SK-N-SH treated with all-trans-retinoic acid at 6 μM for 48 hours (cell line): ENCODE measurements at regions not wholly inside any gene's neighbourhood (a gene's known extent, or its start where the extent isn't known, plus 50 kb on each side); places are given as distances from the start of the nearest gene placed in this dataset.

Experiments
- ATAC-seq: fragments of 200-7000 bp; cut with Tn5 transposase; 3 replicates; pipeline ENCODE4 v1.9.1; 2020; ENCODE audit warnings: mild to moderate bottlenecking, moderate library complexity
- BACH2 ChIP-seq: fragments of 250-450 bp; sonication (Bioruptor Pico); IDR thresholded peaks from 2 replicates; pipeline ENCODE4 v1.9.0; 2021; ENCODE audit warnings: mild to moderate bottlenecking, borderline replicate concordance
- CSDC2 ChIP-seq: fragments of 250-450 bp; sonication (Bioruptor Pico); IDR thresholded peaks from 2 replicates; pipeline ENCODE4 v1.5.0; 2020; ENCODE audit warnings: mild to moderate bottlenecking, moderate library complexity
- ESRRG ChIP-seq: fragments of 250-450 bp; sonication (Bioruptor Pico); IDR thresholded peaks from 2 replicates; pipeline ENCODE4 v1.6.1; 2021; ENCODE audit warnings: mild to moderate bottlenecking
- GLIS3 ChIP-seq: fragments of 250-450 bp; sonication (Bioruptor Pico); IDR thresholded peaks from 2 replicates; pipeline ENCODE4 v1.5.0; 2020; ENCODE audit warnings: mild to moderate bottlenecking, moderate library complexity
- ISL1 ChIP-seq: fragments of 250-450 bp; sonication (Bioruptor Pico); IDR thresholded peaks from 2 replicates; pipeline ENCODE4 v2.1.2; 2022; ENCODE audit warnings: mild to moderate bottlenecking, moderate library complexity
- OSR1 ChIP-seq: fragments of 250-450 bp; sonication (Bioruptor Pico); IDR thresholded peaks from 2 replicates; pipeline ENCODE4 v1.8.0; 2022; ENCODE audit warnings: moderate library complexity, mild to moderate bottlenecking, inconsistent platforms
- PPARA ChIP-seq: fragments of 250-450 bp; sonication (Bioruptor Pico); IDR thresholded peaks from 2 replicates; pipeline ENCODE4 v1.5.0; 2020; ENCODE audit warnings: mild to moderate bottlenecking, borderline replicate concordance
- RARB ChIP-seq: fragments of 250-450 bp; sonication (Bioruptor Pico); IDR thresholded peaks from 2 replicates; pipeline ENCODE4 v1.8.0; 2021; ENCODE audit warnings: mild to moderate bottlenecking, moderate library complexity
- SNAI2 ChIP-seq: fragments of 250-450 bp; sonication (Bioruptor Pico); IDR thresholded peaks from 2 replicates; pipeline ENCODE4 v1.5.0; 2020; ENCODE audit warnings: mild to moderate bottlenecking, moderate library complexity
- ZFP3 ChIP-seq: fragments of 250-450 bp; sonication (Bioruptor Pico); IDR thresholded peaks from 2 replicates; pipeline ENCODE4 v1.5.0; 2020; ENCODE audit warnings: mild to moderate bottlenecking, moderate library complexity
- ZFP30 ChIP-seq: fragments of 450-650 bp; formaldehyde crosslinking; IDR thresholded peaks from 2 replicates; pipeline ENCODE4 v1.5.0; 2022; ENCODE audit warnings: mild to moderate bottlenecking, moderate library complexity
- ZNF565 ChIP-seq: fragments of 450-650 bp; formaldehyde crosslinking; conservative IDR thresholded peaks from 2 replicates; pipeline ENCODE4 v1.5.0; 2020; ENCODE audit warnings: low read depth, mild to moderate bottlenecking, moderate library complexity
- ZNF8 ChIP-seq: fragments of 450-650 bp; formaldehyde crosslinking; IDR thresholded peaks from 2 replicates; pipeline ENCODE4 v1.5.0; 2020; ENCODE audit warnings: mild to moderate bottlenecking, moderate library complexity
- TF ChIP-seq, protein P1 (sequence below): fragments of 250-450 bp; sonication (Bioruptor Pico); IDR thresholded peaks from 2 replicates; pipeline ENCODE4 v1.8.0; 2020; ENCODE audit warnings: mild to moderate bottlenecking, moderate library complexity, borderline replicate concordance
- TF ChIP-seq, protein P2 (sequence below): fragments of 250-450 bp; sonication (Bioruptor Pico); IDR thresholded peaks from 2 replicates; pipeline ENCODE4 v1.5.1; 2021; ENCODE audit warnings: mild to moderate bottlenecking, moderate library complexity
- TF ChIP-seq, protein P3 (sequence below): fragments of 250-450 bp; sonication (Bioruptor Pico); IDR thresholded peaks from 2 replicates; pipeline ENCODE4 v1.8.0; 2021; ENCODE audit warnings: low read depth, mild to moderate bottlenecking, moderate library complexity, borderline replicate concordance
- TF ChIP-seq, protein P4 (sequence below): fragments of 250-450 bp; sonication (Bioruptor Pico); IDR thresholded peaks from 2 replicates; pipeline ENCODE4 v1.5.1; 2020; ENCODE audit warnings: low read depth, mild to moderate bottlenecking, moderate library complexity

DNA sequence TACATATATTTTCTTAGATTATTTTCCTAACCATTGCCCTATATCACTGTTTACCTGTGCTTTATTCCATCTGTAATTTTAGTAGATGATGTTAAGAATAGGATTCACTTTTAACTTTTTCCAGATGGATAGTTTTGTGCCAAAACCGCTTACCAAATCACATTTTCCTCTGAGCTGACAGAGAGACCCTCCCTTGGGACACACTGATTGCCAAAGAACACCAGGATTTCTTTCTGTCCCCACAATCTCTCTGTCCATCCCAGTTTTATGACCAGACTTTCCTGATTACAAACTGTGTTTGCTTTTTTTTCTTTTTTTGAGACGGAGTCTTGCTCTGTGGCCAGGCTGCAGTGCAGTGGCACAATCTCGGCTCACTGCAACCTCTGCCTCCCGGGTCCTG lies 81.3 kb upstream of the SPATA31C2 start:
- no peak for ATAC-seq
- TF ChIP-seq ZNF8 (no peak), BACH2 (CRISPR knock-in tag) (no peak), ZFP30 (no peak), GLIS3 (CRISPR knock-in tag) (no peak), CSDC2 (no peak), RARB (CRISPR knock-in tag) (no peak), ESRRG (no peak)
- TF ChIP-seq, protein P1, sequence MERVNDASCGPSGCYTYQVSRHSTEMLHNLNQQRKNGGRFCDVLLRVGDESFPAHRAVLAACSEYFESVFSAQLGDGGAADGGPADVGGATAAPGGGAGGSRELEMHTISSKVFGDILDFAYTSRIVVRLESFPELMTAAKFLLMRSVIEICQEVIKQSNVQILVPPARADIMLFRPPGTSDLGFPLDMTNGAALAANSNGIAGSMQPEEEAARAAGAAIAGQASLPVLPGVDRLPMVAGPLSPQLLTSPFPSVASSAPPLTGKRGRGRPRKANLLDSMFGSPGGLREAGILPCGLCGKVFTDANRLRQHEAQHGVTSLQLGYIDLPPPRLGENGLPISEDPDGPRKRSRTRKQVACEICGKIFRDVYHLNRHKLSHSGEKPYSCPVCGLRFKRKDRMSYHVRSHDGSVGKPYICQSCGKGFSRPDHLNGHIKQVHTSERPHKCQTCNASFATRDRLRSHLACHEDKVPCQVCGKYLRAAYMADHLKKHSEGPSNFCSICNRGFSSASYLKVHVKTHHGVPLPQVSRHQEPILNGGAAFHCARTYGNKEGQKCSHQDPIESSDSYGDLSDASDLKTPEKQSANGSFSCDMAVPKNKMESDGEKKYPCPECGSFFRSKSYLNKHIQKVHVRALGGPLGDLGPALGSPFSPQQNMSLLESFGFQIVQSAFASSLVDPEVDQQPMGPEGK, result no peak
- TF ChIP-seq, protein P2, sequence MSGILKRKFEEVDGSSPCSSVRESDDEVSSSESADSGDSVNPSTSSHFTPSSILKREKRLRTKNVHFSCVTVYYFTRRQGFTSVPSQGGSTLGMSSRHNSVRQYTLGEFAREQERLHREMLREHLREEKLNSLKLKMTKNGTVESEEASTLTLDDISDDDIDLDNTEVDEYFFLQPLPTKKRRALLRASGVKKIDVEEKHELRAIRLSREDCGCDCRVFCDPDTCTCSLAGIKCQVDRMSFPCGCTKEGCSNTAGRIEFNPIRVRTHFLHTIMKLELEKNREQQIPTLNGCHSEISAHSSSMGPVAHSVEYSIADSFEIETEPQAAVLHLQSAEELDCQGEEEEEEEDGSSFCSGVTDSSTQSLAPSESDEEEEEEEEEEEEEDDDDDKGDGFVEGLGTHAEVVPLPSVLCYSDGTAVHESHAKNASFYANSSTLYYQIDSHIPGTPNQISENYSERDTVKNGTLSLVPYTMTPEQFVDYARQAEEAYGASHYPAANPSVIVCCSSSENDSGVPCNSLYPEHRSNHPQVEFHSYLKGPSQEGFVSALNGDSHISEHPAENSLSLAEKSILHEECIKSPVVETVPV (CRISPR knock-in tag), result no peak
- TF ChIP-seq, all 23 proteins: peak for 0

DNA sequence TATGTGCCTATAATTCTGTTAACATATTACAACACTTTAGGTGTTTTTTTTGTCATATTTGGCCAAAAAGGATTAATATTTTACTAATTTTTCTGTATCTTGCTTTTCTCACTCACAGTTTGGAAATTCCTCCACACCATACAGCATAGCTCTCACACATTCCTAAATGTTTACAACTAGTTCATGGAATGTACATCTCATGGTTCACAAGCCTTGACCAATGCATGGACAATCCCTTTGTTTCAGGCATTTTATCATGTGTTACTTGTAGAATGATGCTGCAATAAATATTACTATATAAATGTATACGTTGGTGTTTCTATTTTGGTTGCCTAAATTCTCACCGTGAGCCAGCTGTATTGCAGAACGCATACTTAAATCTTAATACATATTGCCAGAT lies 80.5 kb upstream of the SPATA31C2 start:
- no peak for ATAC-seq
- TF ChIP-seq, protein P3, sequence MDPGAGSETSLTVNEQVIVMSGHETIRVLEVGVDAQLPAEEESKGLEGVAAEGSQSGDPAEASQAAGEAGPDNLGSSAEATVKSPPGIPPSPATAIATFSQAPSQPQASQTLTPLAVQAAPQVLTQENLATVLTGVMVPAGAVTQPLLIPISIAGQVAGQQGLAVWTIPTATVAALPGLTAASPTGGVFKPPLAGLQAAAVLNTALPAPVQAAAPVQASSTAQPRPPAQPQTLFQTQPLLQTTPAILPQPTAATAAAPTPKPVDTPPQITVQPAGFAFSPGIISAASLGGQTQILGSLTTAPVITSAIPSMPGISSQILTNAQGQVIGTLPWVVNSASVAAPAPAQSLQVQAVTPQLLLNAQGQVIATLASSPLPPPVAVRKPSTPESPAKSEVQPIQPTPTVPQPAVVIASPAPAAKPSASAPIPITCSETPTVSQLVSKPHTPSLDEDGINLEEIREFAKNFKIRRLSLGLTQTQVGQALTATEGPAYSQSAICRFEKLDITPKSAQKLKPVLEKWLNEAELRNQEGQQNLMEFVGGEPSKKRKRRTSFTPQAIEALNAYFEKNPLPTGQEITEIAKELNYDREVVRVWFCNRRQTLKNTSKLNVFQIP (CRISPR knock-in tag), result no peak
- no peak for TF ChIP-seq SNAI2 (CRISPR knock-in tag)
- no peak for TF ChIP-seq ZNF8
- TF ChIP-seq, protein P2 (CRISPR knock-in tag), result no peak
- TF ChIP-seq, protein P1, result no peak
- TF ChIP-seq ZFP3, result no peak
- TF ChIP-seq PPARA (CRISPR knock-in tag), result no peak

DNA sequence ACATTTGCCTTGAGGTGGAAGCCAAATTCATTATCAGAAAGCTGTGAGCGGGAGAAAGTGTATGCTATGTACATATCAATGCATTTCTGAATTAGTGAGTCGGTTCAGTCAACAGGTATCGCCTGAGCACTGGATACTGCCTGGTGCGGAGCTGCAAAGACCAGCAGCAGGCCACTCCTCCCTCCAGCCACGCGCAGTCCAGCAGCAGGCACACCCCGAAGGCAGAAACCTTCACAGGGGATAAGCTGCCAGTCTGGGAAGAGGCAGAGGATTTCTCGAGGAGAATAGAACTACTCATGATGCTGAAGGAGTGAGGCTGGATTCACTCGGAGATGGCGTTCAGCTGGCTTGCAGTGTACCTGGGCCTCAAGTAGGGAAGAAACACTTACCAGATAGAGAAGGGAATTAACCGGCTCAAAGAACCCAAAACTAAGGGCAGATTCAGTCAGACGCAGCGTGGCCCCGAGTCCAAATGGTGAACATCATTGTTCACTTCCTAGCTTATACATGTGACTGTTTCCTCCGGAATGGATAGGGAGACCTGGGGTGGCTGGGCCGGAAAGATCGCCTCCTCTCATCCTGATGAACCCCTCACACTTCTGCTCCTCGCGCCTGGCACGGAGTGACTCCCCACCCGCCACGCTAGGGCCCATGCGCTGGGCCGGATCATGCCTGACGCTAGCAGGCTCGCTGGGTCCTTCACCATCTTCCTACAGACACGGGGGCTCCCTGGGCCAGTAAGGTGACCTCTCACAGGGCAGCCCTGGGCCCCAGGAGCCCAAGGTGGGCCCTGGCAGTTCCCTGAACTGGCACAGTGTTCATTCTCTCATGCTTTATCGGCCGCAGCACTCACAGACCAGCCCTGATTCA lies 78.1 kb upstream of the SPATA31C2 start:
- ATAC-seq, result no peak
- TF ChIP-seq ZNF565 (CRISPR knock-in tag), result no peak
- TF ChIP-seq GLIS3 (CRISPR knock-in tag), result no peak
- TF ChIP-seq OSR1, result no peak
- TF ChIP-seq ZNF8, result no peak
- TF ChIP-seq, protein P2 (CRISPR knock-in tag), result no peak
- TF ChIP-seq ISL1 (CRISPR knock-in tag), result no peak
- TF ChIP-seq, protein P4, sequence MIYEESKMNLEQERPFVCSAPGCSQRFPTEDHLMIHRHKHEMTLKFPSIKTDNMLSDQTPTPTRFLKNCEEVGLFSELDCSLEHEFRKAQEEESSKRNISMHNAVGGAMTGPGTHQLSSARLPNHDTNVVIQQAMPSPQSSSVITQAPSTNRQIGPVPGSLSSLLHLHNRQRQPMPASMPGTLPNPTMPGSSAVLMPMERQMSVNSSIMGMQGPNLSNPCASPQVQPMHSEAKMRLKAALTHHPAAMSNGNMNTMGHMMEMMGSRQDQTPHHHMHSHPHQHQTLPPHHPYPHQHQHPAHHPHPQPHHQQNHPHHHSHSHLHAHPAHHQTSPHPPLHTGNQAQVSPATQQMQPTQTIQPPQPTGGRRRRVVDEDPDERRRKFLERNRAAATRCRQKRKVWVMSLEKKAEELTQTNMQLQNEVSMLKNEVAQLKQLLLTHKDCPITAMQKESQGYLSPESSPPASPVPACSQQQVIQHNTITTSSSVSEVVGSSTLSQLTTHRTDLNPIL (CRISPR knock-in tag), result no peak
- no peak for TF ChIP-seq ZFP3
- no peak for TF ChIP-seq ESRRG
